ENCODE measurements at regions not wholly inside any gene's neighbourhood (a gene's known extent, or its start where the extent isn't known, plus 50 kb on each side); places are given as distances from the start of the nearest gene placed in this dataset.
"Not testable (repeated sequence)": the region's sequence is repeated elsewhere in the genome, so short reads cannot be mapped to it uniquely, and the experiment has no call there.

DNA sequence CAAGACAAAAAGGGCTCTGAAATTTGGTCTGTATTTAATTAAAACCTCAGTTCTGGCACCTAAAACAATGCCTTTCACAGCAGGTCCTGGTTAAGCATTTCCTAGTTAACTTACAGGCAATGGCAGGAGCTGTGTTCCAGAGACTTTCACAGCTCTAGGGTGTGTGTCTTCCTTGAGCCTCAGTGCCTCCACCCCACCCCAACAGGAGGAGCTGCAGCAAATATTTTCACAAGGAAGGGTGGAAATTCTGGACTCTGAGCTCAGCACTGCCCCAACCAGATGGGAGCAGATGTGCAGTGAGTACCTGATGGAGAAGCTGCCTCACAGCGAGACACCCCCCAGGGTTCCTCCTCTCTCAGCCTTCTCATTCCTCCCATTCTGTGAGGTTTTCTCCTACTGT, 106.3 kb upstream of the SPATA12 start:
- no peak for DNase-seq

DNA sequence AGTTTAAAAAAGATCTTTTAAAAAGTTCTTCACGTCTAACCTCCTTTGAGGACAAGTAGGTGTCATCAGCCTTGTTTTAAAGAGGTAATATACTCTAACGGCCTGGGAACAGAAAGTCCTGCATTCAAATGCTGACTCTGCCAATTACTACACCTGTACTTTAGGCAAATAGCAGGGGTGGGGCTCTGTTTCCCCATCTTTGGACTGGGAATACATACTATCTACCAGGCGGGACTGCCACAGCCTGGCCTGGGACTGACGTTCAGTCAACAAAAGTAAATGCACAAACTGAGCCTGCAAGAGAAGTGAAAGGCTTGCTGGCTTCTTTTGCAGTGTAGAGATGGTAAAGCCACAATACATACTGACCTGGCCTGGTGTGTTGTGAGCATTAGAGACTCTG, 107.6 kb upstream of the SPATA12 start:
- no peak for DNase-seq

DNA sequence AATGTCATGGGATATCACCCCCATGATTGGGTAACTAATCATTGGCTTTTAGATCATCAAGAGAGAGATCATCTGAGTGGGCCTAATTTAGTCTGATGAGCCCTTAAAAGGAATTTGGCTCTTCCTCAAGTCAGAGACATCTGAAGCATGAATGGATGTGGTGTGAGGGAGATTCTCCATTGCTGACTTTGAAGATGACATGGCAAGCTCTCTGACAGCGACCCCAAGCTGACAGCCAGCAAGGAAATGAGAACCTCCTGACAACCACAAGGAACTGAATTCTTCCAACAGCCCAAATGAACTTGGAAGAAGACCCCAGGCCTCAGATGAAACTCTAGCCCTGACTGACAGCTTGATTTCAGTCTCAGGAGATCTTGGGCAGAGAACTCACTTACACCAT, 108.4 kb upstream of the SPATA12 start:
- DNase-seq = no peak

DNA sequence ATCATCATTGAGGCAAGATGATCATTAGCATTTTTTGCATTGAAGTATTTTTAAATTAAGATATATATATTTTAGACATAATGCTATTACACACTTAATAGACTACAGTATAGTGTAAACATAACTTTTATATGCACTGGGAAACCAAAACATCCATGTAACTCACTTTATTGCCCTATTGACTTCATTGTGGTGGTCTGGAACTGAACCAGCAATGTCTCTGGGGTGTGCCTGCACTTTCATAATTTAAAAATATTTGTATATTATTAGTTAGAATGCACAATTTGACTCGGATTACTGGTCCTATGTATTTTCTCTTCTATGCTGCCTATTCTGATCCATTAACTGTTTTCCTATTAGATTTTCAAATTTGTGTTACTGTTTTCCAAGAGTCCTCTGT, 109.1 kb upstream of the SPATA12 start:
- DNase-seq = no peak

- DNase-seq = not testable (repeated sequence)
Measured at GRCh38 chr3:56945378-56945777, 115.1 kb upstream of the SPATA12 start.

DNA sequence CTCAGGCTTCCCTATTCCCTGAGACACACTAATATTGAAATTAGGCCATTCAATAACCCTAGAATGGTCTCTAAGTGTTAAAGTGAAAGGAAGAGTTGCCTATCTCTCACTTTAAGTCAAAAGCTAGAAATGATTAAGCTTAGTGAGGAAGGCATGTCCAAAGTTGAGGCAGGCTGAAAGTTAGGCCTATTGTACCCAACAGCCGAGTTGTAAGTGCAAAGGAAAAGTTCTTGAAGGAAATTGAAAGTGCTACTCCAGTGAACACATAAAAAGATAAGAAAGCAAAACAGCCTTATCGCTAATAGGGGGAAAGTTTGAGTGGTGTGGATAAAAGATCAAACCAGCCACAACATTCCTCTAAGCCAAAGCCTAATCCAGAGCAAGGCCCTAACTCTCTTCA, 117.9 kb upstream of the SPATA12 start:
- DNase-seq = no peak

DNA sequence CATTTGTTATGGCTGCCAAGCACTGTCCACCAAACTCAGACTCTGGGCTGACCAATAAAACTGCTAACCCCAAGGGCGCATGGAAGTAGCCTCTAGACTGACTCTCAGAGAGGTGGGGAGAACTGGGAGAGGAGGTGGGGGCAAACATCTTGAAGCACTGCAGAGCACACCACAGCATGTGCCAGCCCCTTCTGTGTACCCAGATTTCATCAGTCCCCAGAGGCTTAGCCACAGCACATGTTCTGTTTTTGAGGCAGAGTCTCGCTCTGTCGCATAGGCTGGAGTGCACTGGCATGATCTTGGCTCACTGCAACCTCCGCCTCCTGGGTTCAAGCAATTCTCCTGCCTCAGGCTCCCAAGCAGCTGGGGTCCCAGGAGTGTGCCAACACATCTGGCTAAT, 119.5 kb upstream of the SPATA12 start:
- DNase-seq = no peak

GRCh38 chr3:56940321-56940720, 120.1 kb upstream of the SPATA12 start:
- no peak for DNase-seq

- peak; percentile 59 for DNase-seq
Measured at GRCh38 chr3:56939834-56940233, 120.6 kb upstream of the SPATA12 start.

GRCh38 chr3:56938530-56938929, 121.9 kb upstream of the SPATA12 start:
- DNase-seq = no peak

DNA sequence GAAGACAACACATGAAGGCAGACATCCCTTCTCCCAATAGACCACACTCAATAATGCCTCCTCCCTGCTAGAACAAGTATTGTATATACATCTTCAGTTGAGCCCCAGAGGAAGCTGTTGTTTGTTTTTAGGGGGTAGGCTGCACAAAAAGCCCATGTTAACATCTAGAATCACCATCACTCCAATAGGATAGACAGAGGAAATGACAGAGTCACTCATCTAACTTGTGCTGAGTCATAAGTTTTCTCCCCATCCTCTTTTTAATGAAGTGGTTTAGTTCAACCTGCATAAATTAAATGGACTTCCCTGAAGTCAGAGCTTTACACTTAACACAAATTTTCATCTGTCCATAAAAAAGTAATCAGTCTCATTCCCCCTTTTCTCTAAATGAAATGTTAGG, 122.9 kb upstream of the SPATA12 start:
- DNase-seq = no peak

- no peak for DNase-seq
Measured at GRCh38 chr3:56935811-56936210, 124.7 kb upstream of the SPATA12 start.

DNA sequence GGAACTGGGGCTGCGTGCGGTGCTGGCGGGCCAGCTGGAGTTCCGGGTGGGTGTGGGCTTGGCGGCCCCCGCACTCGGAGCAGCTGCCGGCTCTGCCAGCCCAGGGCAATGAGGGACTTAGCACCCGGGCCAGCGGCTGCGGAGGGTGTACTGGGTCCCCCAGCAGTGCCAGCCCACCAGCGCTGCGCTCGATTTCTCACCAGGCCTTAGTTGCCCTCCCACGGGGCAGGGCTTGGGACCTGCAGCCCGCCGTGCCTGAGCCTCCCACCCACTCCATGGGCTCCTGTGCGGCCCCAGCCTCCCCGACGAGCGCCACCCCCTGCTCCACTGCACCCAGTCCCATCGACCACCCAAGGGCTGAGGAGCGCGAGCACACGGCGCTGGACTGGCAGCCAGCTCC, 126.0 kb upstream of the SPATA12 start:
- DNase-seq = not testable (repeated sequence)

DNA sequence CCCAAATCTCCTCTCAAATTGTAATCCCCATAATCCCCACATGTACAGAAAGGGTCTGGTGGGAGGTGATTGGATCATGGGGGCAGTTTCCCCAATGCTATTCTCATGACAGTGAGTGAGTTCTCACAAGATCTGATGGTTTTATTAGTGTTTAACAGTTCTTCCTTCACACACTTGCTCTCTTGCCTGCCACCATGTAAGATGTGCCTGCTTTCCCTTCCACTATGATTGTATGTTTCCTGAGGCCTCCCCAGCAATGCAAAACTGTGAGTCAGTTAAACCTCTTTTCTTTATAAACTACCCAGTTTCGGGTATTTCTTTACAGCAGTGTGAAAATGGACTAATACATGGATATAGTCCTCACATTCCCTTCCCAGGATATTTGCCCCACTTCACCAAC, 126.7 kb upstream of the SPATA12 start:
- no peak for DNase-seq

DNA sequence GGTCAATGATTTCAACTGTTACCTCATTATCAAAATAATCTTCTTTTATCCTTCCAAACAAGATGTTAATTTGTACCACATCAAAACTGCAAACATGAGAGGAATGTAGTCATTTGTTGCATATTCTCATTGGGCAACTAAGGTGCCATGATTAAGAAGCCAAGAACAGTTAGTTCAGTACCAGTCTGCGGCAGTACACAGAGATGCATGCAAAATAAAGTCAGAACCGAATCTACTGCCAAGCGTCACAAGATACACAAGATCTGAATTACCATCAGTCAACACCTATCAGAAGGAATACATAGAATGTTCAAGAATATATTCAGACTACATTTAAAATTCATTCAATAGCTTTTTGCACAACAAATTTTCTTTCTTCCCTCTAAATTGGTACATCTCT, 127.6 kb upstream of the SPATA12 start:
- DNase-seq = no peak

- no peak for DNase-seq
Measured at GRCh38 chr3:56931836-56932235, 128.6 kb upstream of the SPATA12 start.

- no peak for DNase-seq
Measured at GRCh38 chr3:56930706-56931105, 129.0 kb upstream of the ARHGEF3 start.

- no peak for DNase-seq
Measured at GRCh38 chr3:56929809-56930615, 128.3 kb upstream of the ARHGEF3 start.

GRCh38 chr3:56928379-56929068, 126.8 kb upstream of the ARHGEF3 start:
- no peak for DNase-seq

DNA sequence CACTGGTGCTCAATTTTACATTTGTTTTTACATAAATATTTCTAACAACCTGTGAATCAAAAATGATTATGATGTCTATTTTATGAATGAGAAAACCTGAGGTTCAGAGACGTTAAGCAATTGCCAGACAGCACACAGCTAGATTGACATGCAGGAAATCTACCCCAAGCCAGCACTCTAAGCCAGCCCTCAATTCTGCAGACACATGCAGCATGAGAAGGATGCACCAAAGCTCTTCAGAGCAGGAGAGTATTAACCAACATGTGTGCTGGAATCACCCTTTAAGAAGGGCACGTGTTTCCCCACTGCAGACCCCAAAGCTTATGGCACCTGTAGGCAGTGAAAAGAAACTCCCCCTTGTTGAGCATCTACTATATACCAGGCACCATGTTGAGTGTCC, 126.1 kb upstream of the ARHGEF3 start:
- no peak for DNase-seq

GRCh38 chr3:56926947-56927282, 125.2 kb upstream of the ARHGEF3 start:
- DNase-seq = no peak

- DNase-seq = no peak
Measured at GRCh38 chr3:56926243-56926946, 124.6 kb upstream of the ARHGEF3 start.

DNA sequence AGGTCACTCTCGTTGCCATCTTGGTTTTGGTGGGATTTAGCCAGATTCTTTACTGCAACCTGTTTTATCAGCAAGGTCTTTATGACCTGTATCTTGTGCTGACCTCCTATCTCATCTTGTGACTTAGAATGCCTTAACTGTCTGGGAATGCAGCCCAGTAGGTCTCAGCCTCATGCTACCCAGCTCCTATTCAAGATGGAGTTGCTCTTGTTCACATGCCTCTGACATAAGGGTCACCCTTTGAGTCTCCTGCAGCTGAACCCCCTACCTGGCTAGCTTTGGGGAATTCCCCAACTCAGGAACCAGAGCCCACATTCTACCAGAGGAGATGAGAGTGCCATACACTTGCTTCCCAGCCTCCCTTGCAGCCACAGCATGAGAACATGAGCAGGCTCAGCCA, 123.0 kb upstream of the ARHGEF3 start:
- DNase-seq = not testable (repeated sequence)
